DOHH2 (cell line): ENCODE measurements at regions not wholly inside any gene's neighbourhood (a gene's known extent, or its start where the extent isn't known, plus 50 kb on each side); places are given as distances from the start of the nearest gene placed in this dataset.

Experiments
- H3F3A ChIP-seq: fragments of 200-600 bp; sonication (generic), shearing (Covaris generic); 2 replicates; pipeline ENCODE4 v1.6.0; 2016; ENCODE audit warnings: antibody characterized with exemption, mild to moderate bottlenecking; ENCODE audit not compliant: control insufficient read depth, insufficient read depth
- H3K27ac ChIP-seq: fragments of 200-600 bp; sonication (generic); 2 replicates; pipeline ENCODE4 v1.5.1; 2014; ENCODE audit warnings: low read depth, mild to moderate bottlenecking, low read length, moderate library complexity
- H3K27me3 ChIP-seq: fragments of 200-600 bp; sonication (generic); 2 replicates; pipeline ENCODE4 v1.6.1; 2014; ENCODE audit warnings: mild to moderate bottlenecking, low read length, mixed read lengths; ENCODE audit not compliant: control insufficient read depth
- H3K36me3 ChIP-seq: fragments of 200-600 bp; sonication (generic); 2 replicates; pipeline ENCODE4 v1.6.1; 2014; ENCODE audit warnings: mild to moderate bottlenecking, low read length, moderate library complexity, mixed read lengths; ENCODE audit not compliant: control insufficient read depth
- H3K4me1 ChIP-seq: fragments of 200-600 bp; sonication (generic); 2 replicates; pipeline ENCODE4 v1.6.1; 2014; ENCODE audit warnings: mild to moderate bottlenecking, low read length, mixed read lengths; ENCODE audit not compliant: control insufficient read depth
- H3K4me2 ChIP-seq: fragments of 200-600 bp; sonication (generic); 2 replicates; pipeline ENCODE4 v1.6.0; 2014; ENCODE audit warnings: mild to moderate bottlenecking, low read length, moderate library complexity
- H3K4me3 ChIP-seq: fragments of 200-600 bp; sonication (generic); 2 replicates; pipeline ENCODE4 v1.5.1; 2014; ENCODE audit warnings: mild to moderate bottlenecking, low read length, mixed read lengths
- H3K79me2 ChIP-seq: fragments of 200-600 bp; sonication (generic); 2 replicates; pipeline ENCODE4 v1.6.1; 2014; ENCODE audit warnings: mild to moderate bottlenecking, low read length, mixed read lengths; ENCODE audit not compliant: control insufficient read depth
- H3K9me2 ChIP-seq: fragments of 200-600 bp; sonication (generic); replicated peaks from 2 replicates; pipeline ENCODE4 v1.6.1; 2014; ENCODE audit warnings: mild to moderate bottlenecking, low read length, mixed read lengths; ENCODE audit not compliant: control insufficient read depth
- H3K9me3 ChIP-seq: fragments of 200-600 bp; sonication (generic); 2 replicates; pipeline ENCODE4 v1.6.1; 2014; ENCODE audit warnings: antibody characterized with exemption, low read length, mixed read lengths; ENCODE audit not compliant: control insufficient read depth, insufficient read depth
- H4K20me1 ChIP-seq: fragments of 200-600 bp; sonication (generic); 2 replicates; pipeline ENCODE4 v1.6.0; 2014; ENCODE audit warnings: low read depth, mild to moderate bottlenecking, antibody characterized with exemption, low read length, moderate library complexity; ENCODE audit not compliant: control insufficient read depth, insufficient read depth
- CTCF ChIP-seq: fragments of 200-600 bp; sonication (generic); IDR thresholded peaks from one replicate; pipeline ENCODE4 v1.5.1; 2014; ENCODE audit warnings: antibody characterized with exemption, mild to moderate bottlenecking, low read depth, low read length; ENCODE audit not compliant: poor library complexity, severe bottlenecking
- EZH2phosphoT487 ChIP-seq: fragments of 200-600 bp; sonication (generic); IDR thresholded peaks from 2 replicates; pipeline ENCODE4 v1.6.1; 2017; ENCODE audit warnings: borderline replicate concordance, mild to moderate bottlenecking, antibody characterized with exemption, low read length, moderate library complexity, mixed read lengths

- Histone ChIP-seq H4K20me1 (no peaks in the 10 kb centered on the region), H3K9me2 (no peaks in the 10 kb centered on the region), H3K4me1 (no peaks in the 10 kb centered on the region), H3K36me3 (no peaks in the 10 kb centered on the region), H3F3A (no peaks in the 10 kb centered on the region), H3K27me3 (no peaks in the 10 kb centered on the region), H3K4me2 (no peak overlapping the region), H3K4me3 (no peak overlapping the region), H3K27ac (no peak overlapping the region), H3K9me3 (no peaks in the 10 kb centered on the region), H3K79me2 (no peaks in the 10 kb centered on the region)
- TF ChIP-seq EZH2phosphoT487 (no peak), CTCF (no peak)
These were observed 362.3 kb downstream of the RND3 start for GRCh38 chr2:150125188-150125587.

- no peaks in the 10 kb centered on the region for H3K27me3 ChIP-seq
- H3K27ac ChIP-seq: no peak overlapping the region
- no peaks in the 10 kb centered on the region for H3K79me2 ChIP-seq
- no peaks in the 10 kb centered on the region for H3K9me3 ChIP-seq
- no peak overlapping the region for H3K4me3 ChIP-seq
- no peaks in the 10 kb centered on the region for H3K36me3 ChIP-seq
- H3F3A ChIP-seq: no peaks in the 10 kb centered on the region
- H3K9me2 ChIP-seq: no peaks in the 10 kb centered on the region
- TF ChIP-seq CTCF (no peak), EZH2phosphoT487 (no peak)
- H3K4me1 ChIP-seq: no peaks in the 10 kb centered on the region
- no peaks in the 10 kb centered on the region for H4K20me1 ChIP-seq
- H3K4me2 ChIP-seq: no peak overlapping the region
These were observed 362.7 kb downstream of the RND3 start for GRCh38 chr2:150124739-150125138.

- H3K4me3 ChIP-seq: no peak overlapping the region
- no peak overlapping the region for H3K4me2 ChIP-seq
- no peaks in the 10 kb centered on the region for H4K20me1 ChIP-seq
- TF ChIP-seq EZH2phosphoT487: no peak
- TF ChIP-seq CTCF: no peak
- H3K9me2 ChIP-seq: no peaks in the 10 kb centered on the region
- H3K27me3 ChIP-seq: no peaks in the 10 kb centered on the region
- H3K4me1 ChIP-seq: no peaks in the 10 kb centered on the region
- H3K27ac ChIP-seq: no peak overlapping the region
- no peaks in the 10 kb centered on the region for H3K79me2 ChIP-seq
- H3K36me3 ChIP-seq: no peaks in the 10 kb centered on the region
- no peaks in the 10 kb centered on the region for H3K9me3 ChIP-seq
- H3F3A ChIP-seq: no peaks in the 10 kb centered on the region
These were observed 364.4 kb downstream of the RND3 start for GRCh38 chr2:150122871-150123613.
